CD4-positive, alpha-beta T cell treated with Interleukin-15 for 4 hours (primary cell): ENCODE measurements at regions not wholly inside any gene's neighbourhood (a gene's known extent, or its start where the extent isn't known, plus 50 kb on each side); places are given as distances from the start of the nearest gene placed in this dataset.

ENCODE experiments used
- DNase-seq: peaks from one replicate; pipeline ENCODE4 v3.0.0-alpha.2; 2020; ENCODE audit warnings: low spot score

GRCh38 chr12:38139456-38139855, 177.1 kb upstream of the ALG10B start:
- no peak for DNase-seq

GRCh38 chr12:38141239-38141638, 175.3 kb upstream of the ALG10B start:
- no peak for DNase-seq

GRCh38 chr12:38141861-38142260, 174.7 kb upstream of the ALG10B start:
- DNase-seq: no peak

- DNase-seq: no peak
Measured at GRCh38 chr12:38142974-38143373, 173.6 kb upstream of the ALG10B start.

GRCh38 chr12:38144049-38144448, 172.5 kb upstream of the ALG10B start:
- DNase-seq: no peak

- no peak for DNase-seq
Measured at GRCh38 chr12:38144601-38145436, 171.8 kb upstream of the ALG10B start.

- DNase-seq: no peak
Measured at GRCh38 chr12:38149395-38150073, 167.0 kb upstream of the ALG10B start.

GRCh38 chr12:38151991-38152700, 164.4 kb upstream of the ALG10B start:
- DNase-seq: no peak

- no peak for DNase-seq
Measured at GRCh38 chr12:38152816-38153736, 163.5 kb upstream of the ALG10B start.

- DNase-seq: no peak
Measured at GRCh38 chr12:38153737-38154061, 162.9 kb upstream of the ALG10B start.

GRCh38 chr12:38154096-38155019, 162.2 kb upstream of the ALG10B start:
- no peak for DNase-seq

GRCh38 chr12:38155020-38155395, 161.6 kb upstream of the ALG10B start:
- DNase-seq: no peak

GRCh38 chr12:38155526-38156496, 160.8 kb upstream of the ALG10B start:
- no peak for DNase-seq

GRCh38 chr12:38156497-38157245, 159.9 kb upstream of the ALG10B start:
- DNase-seq: no peak

- DNase-seq: no peak
Measured at GRCh38 chr12:38157274-38157932, 159.2 kb upstream of the ALG10B start.

- no peak for DNase-seq
Measured at GRCh38 chr12:38157933-38158401, 158.6 kb upstream of the ALG10B start.

GRCh38 chr12:38158428-38159091, 158.0 kb upstream of the ALG10B start:
- DNase-seq: no peak

GRCh38 chr12:38159092-38159551, 157.5 kb upstream of the ALG10B start:
- no peak for DNase-seq
